ENCODE measurements at regions not wholly inside any gene's neighbourhood (a gene's known extent, or its start where the extent isn't known, plus 50 kb on each side); places are given as distances from the start of the nearest gene placed in this dataset.
"Not testable (repeated sequence)": the region's sequence is repeated elsewhere in the genome, so short reads cannot be mapped to it uniquely, and the experiment has no call there.

DNA sequence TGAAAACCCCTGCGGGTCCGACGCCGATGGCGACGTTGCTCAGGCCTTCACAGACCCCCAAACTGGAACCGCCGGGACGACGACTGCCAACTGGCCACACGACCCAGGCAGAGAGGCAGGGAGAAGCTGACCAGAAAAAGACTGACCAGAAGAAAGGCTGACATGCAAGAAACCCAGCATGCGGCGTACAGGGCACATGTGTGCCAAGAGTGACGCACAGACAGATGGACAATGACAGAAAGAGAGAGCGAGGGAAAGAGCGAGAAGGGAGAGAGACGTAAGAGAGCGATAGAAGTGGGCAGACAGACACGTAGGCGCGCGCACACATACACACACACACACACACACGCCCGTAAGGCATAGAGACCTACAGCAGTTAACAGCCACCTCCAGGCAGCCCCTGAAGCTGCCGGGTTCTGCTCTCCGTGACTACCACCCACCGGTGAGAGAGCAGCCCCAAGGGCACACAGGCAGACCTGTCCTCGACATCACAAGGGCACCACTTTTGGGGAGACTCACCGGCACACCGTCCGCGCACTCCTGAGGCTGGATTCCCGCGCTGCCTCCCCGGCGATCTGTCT, 67.2 kb upstream of the ZNF527 start:
- peaks cover 39% of the 10 kb centered on the region for H3K36me3 ChIP-seq (ENCODE audit: insufficient read depth, insufficient read length, low read length)
- peaks cover 37% of the 10 kb centered on the region; the same call in 1 of the 2 replicates for H3K9me3 ChIP-seq (ENCODE audit: insufficient read depth, low read length)
- H3K9ac ChIP-seq (ENCODE audit: insufficient read length, low read depth) = no peak overlapping the region
- no peaks in the 10 kb centered on the region for H3K27me3 ChIP-seq (ENCODE audit: insufficient read depth, insufficient read length)
- no peaks in the 10 kb centered on the region for H3K4me1 ChIP-seq (ENCODE audit: insufficient read depth, insufficient read length)
- TF ChIP-seq YY1 (IDR thresholded peaks at IDR 0.05; ENCODE audit: insufficient read depth, insufficient read length) (no peak), ZNF274 (IDR thresholded peaks at IDR 0.05; ENCODE audit: low read depth, low read length) (no peak), SUZ12 (IDR thresholded peaks at IDR 0.05; ENCODE audit: extremely low read depth, insufficient read depth, insufficient read length) (no peak)
- H3K4me3 ChIP-seq (ENCODE audit: insufficient read length, low read depth) = no peak overlapping the region
- DNase-seq (ENCODE audit: low read depth, low spot score) = no peak

DNA sequence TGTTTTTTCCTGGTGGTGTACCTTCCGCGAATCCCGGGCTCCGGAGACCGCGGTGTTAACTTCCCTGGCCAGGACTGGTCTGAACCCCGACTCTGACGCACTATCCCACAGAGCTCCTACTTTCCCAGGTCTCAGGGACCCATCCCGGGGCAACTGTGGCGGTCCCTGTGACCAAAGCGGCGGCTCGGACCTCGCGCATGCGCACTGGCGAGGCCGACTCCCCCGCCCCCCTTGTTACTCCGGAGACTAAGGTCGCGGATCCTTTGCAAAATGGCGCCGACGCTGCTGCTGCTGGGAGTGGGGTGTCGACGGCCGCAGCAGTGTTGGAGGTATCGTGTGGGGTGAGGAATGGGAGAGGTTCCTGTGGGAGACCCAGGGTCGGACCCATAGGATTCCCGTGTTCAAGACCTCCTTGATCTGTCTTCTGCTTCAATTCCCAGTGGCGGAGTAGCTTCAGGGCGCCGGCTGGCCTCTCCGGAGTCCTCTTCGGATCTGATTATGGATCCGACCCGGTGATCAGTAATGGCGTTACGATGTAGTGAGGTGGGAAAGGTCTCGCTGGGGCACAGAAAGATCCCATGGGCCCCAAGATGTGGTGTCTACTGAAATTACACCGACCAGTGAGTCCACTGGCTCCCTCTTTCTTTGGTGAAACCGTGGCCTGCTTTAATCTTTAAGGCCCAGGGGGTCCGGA, 66.6 kb upstream of the ZNF527 start:
- Histone ChIP-seq H3K36me3 (ENCODE audit: insufficient read depth, insufficient read length, low read length) (peaks cover 39% of the 10 kb centered on the region), H3K9me3 (ENCODE audit: insufficient read depth, low read length) (peaks cover 37% of the 10 kb centered on the region; the same call in 1 of the 2 replicates), H3K9ac (ENCODE audit: insufficient read length, low read depth) (no peak overlapping the region), H3K27me3 (ENCODE audit: insufficient read depth, insufficient read length) (no peaks in the 10 kb centered on the region), H3K4me3 (ENCODE audit: insufficient read length, low read depth) (no peak overlapping the region), H3K4me1 (ENCODE audit: insufficient read depth, insufficient read length) (no peaks in the 10 kb centered on the region)
- DNase-seq (ENCODE audit: low read depth, low spot score) = no peak
- TF ChIP-seq ZNF274 (IDR thresholded peaks at IDR 0.05; ENCODE audit: low read depth, low read length) (no peak), YY1 (IDR thresholded peaks at IDR 0.05; ENCODE audit: insufficient read depth, insufficient read length) (no peak), SUZ12 (IDR thresholded peaks at IDR 0.05; ENCODE audit: extremely low read depth, insufficient read depth, insufficient read length) (no peak)

DNA sequence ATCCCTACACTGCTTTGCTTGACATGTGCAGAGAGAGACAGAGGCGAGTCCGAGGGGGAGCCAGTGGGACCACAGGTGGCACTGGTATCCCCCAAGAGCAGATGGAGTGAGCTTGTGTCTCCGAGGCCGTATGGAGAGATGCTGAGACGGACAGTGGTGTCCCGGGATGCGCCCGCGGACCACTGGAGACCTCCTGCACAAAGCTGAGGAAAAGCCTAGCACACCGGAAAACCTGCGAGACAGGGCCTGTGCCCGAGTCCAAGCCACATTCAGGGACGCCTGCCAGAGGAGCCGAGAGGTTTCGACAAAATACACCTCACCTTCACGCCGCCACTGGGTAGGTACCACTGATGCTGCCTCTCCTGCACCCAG, 66.0 kb upstream of the ZNF527 start:
- H3K36me3 ChIP-seq (ENCODE audit: insufficient read depth, insufficient read length, low read length) = peaks cover 39% of the 10 kb centered on the region
- DNase-seq (ENCODE audit: low read depth, low spot score) = no peak
- TF ChIP-seq YY1 (IDR thresholded peaks at IDR 0.05; ENCODE audit: insufficient read depth, insufficient read length) = no peak
- TF ChIP-seq ZNF274 (IDR thresholded peaks at IDR 0.05; ENCODE audit: low read depth, low read length) = no peak
- TF ChIP-seq SUZ12 (IDR thresholded peaks at IDR 0.05; ENCODE audit: extremely low read depth, insufficient read depth, insufficient read length) = no peak
- no peaks in the 10 kb centered on the region for H3K27me3 ChIP-seq (ENCODE audit: insufficient read depth, insufficient read length)
- no peak overlapping the region for H3K9ac ChIP-seq (ENCODE audit: insufficient read length, low read depth)
- peaks cover 37% of the 10 kb centered on the region; the same call in 1 of the 2 replicates for H3K9me3 ChIP-seq (ENCODE audit: insufficient read depth, low read length)
- H3K4me3 ChIP-seq (ENCODE audit: insufficient read length, low read depth) = no peak overlapping the region
- no peaks in the 10 kb centered on the region for H3K4me1 ChIP-seq (ENCODE audit: insufficient read depth, insufficient read length)

DNA sequence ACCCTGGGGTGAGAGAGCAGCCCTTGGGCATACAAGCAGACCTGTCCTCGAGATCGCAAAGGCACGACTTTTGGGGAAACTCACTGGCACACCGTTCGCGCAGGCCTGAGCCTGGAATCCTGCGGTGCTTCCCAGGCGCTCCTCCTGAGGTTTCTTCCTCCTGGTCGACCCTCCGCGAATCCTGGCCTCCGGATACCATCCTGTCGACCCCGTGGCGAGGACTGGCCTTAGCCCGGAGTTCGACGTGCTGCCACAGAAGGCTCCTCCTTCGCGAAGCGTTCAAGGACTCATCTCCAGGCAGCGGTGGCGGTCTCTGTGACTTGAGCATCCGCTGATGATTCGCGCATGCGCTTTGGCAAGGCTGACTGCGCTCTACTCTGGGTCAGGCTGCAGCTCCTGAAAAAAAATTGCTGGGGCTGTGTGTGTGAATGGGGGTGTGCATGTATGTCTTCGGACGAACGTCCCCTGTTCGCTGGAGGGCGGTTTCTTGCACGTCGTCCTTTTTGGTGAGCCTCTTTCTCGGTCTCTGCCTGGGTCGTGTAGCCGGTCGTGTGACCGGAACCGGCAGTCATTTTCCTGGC, 64.4 kb upstream of the ZNF527 start:
- DNase-seq (ENCODE audit: low read depth, low spot score) = no peak
- H3K4me3 ChIP-seq (ENCODE audit: insufficient read length, low read depth) = no peak overlapping the region
- no peak for TF ChIP-seq SUZ12 (IDR thresholded peaks at IDR 0.05; ENCODE audit: extremely low read depth, insufficient read depth, insufficient read length)
- TF ChIP-seq ZNF274 (IDR thresholded peaks at IDR 0.05; ENCODE audit: low read depth, low read length) = no peak
- TF ChIP-seq YY1 (IDR thresholded peaks at IDR 0.05; ENCODE audit: insufficient read depth, insufficient read length) = no peak

DNA sequence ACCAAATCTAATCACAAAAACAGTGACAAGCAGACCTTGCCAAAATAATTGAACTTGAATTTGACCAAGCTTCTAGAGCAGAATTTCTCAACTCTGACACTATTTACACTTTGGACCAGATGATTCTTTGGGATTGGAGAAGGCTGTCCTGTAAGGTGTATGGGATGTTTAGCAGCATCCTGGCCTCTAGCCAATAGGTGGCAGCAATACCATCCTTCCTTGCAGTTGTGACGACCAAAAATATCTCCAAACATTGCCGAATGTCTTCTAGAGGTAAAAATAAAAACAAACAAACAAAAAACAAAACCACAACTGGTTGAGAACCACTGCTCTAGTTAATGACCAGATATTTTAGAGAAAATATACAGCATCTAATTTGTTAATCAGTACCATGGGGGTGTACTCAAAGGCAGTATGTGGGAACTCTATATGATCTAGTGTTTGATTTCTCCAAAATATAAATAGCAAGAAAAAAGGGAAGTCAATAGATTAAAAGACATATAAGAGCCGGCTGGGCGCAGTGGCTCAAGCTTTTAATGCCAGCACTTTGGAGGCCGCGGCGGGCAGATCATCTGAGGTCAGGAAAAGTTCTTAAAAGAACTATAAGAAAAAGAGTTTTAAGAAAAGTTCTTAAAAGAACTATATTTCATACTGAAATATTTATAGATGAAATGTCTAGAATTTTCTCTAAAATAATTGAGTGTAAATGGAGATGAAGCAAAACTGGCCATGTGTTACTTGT, 60.9 kb upstream of the ZNF527 start:
- Histone ChIP-seq H3K36me3 (ENCODE audit: insufficient read depth, insufficient read length, low read length) (peaks cover 24% of the 10 kb centered on the region), H3K4me1 (ENCODE audit: insufficient read depth, insufficient read length) (peaks cover 4% of the 10 kb centered on the region), H3K27me3 (ENCODE audit: insufficient read depth, insufficient read length) (no peaks in the 10 kb centered on the region), H3K9ac (ENCODE audit: insufficient read length, low read depth) (no peak overlapping the region), H3K9me3 (ENCODE audit: insufficient read depth, low read length) (peaks cover 20% of the 10 kb centered on the region; the same call in 1 of the 2 replicates), H3K4me3 (ENCODE audit: insufficient read length, low read depth) (no peak overlapping the region)
- DNase-seq (ENCODE audit: low read depth, low spot score) = no peak
- TF ChIP-seq ZNF274 (IDR thresholded peaks at IDR 0.05; ENCODE audit: low read depth, low read length) (no peak), SUZ12 (IDR thresholded peaks at IDR 0.05; ENCODE audit: extremely low read depth, insufficient read depth, insufficient read length) (no peak), YY1 (IDR thresholded peaks at IDR 0.05; ENCODE audit: insufficient read depth, insufficient read length) (no peak)

More for the DNA sequence above, 64.4 kb upstream of the ZNF527 start:
- no peaks in the 10 kb centered on the region for H3K27me3 ChIP-seq (ENCODE audit: insufficient read depth, insufficient read length)
- H3K4me1 ChIP-seq (ENCODE audit: insufficient read depth, insufficient read length) = no peaks in the 10 kb centered on the region
- peaks cover 39% of the 10 kb centered on the region for H3K36me3 ChIP-seq (ENCODE audit: insufficient read depth, insufficient read length, low read length)
- H3K9me3 ChIP-seq (ENCODE audit: insufficient read depth, low read length) = peaks cover 37% of the 10 kb centered on the region; the same call in 1 of the 2 replicates
- no peak overlapping the region for H3K9ac ChIP-seq (ENCODE audit: insufficient read length, low read depth)

DNA sequence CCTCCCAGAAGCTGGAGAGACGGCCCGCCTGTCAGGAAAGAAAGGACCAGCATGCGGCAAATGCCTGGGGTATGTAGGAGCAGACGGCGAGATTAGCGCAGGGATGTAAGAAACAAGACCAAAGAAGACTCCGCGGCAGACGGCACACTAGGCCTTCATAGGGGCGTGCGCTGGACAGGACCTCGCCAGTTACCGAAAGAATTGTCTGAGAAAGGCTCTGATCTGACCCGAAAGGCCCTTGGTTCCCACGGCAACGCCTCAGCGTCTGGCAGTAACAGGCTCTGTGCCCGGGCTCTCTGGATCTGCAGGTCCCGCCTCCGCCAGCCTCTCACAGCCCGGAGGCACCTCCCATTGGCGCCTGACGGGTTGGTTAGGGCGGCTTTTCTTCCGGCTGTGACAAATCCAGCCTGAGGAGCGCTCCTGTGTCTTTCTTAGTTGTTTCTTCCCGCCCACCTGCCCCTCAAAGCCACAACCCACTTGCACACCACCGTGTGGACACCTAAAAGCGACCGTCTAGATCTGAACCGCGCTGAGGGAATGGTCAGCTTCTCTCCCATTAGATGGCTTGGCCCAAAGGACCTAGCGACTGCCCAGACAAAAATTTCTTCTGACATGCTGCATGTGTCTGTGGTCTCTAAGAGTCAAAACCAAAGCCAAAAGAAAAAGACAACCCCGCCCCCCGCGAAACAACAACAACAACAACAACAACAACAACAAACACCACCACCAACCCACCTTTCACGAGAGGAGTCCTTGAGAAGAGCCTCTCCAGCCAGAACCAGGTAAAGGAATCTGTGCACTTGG, 58.2 kb upstream of the ZNF527 start:
- H3K9ac ChIP-seq (ENCODE audit: insufficient read length, low read depth) = peak overlapping the region; percentile 42
- not testable (repeated sequence) for H3K27me3 ChIP-seq (ENCODE audit: insufficient read depth, insufficient read length); H3K4me1 ChIP-seq (ENCODE audit: insufficient read depth, insufficient read length); H3K9me3 ChIP-seq (ENCODE audit: insufficient read depth, low read length); DNase-seq (ENCODE audit: low read depth, low spot score); H3K36me3 ChIP-seq (ENCODE audit: insufficient read depth, insufficient read length, low read length)
- peak overlapping the region; percentile 15 for H3K4me3 ChIP-seq (ENCODE audit: insufficient read length, low read depth)
